ENCODE measurements at regions not wholly inside any gene's neighbourhood (a gene's known extent, or its start where the extent isn't known, plus 50 kb on each side); places are given as distances from the start of the nearest gene placed in this dataset.

GRCh38 chr5:105213078-105213477 is 1650.5 kb upstream of the NUDT12 start:
- no peaks in the 10 kb centered on the region for H3K4me1 ChIP-seq

GRCh38 chr5:105207066-105207465 is 1644.5 kb upstream of the NUDT12 start:
- ATAC-seq, result no peak
- Histone ChIP-seq H3K4me3 (no peak overlapping the region), H3K27me3 (no peaks in the 10 kb centered on the region), H3K27ac (no peak overlapping the region), H3K4me1 (no peaks in the 10 kb centered on the region), H3K36me3 (no peaks in the 10 kb centered on the region), H3K9me3 (peaks cover 4% of the 10 kb centered on the region)
- no peak for DNase-seq
- intact Hi-C loops (cut with DNase I), result no loop called here
- no peak for TF ChIP-seq CTCF (IDR thresholded peaks at IDR 0.05)

More at GRCh38 chr5:105213078-105213477, 1650.5 kb upstream of the NUDT12 start:
- no peaks in the 10 kb centered on the region for H3K9me3 ChIP-seq
- ATAC-seq (no peak), DNase-seq (no peak)
- intact Hi-C loops (cut with DNase I), result no loop called here
- H3K27me3 ChIP-seq, result no peaks in the 10 kb centered on the region
- no peak for TF ChIP-seq CTCF (IDR thresholded peaks at IDR 0.05)
- H3K4me3 ChIP-seq, result no peak overlapping the region
- H3K27ac ChIP-seq, result no peak overlapping the region
- no peaks in the 10 kb centered on the region for H3K36me3 ChIP-seq

- H3K9me3 ChIP-seq, result no peaks in the 10 kb centered on the region
- TF ChIP-seq CTCF (IDR thresholded peaks at IDR 0.05), result no peak
- no peak overlapping the region for H3K4me3 ChIP-seq
- intact Hi-C loops (cut with DNase I), result no loop called here
- H3K27ac ChIP-seq, result no peak overlapping the region
- no peaks in the 10 kb centered on the region for H3K36me3 ChIP-seq
- no peaks in the 10 kb centered on the region for H3K4me1 ChIP-seq
- DNase-seq (no peak), ATAC-seq (no peak)
- H3K27me3 ChIP-seq, result no peaks in the 10 kb centered on the region
These were observed 1634.9 kb upstream of the NUDT12 start for GRCh38 chr5:105197531-105197930.

- ATAC-seq, result no peak
- Histone ChIP-seq H3K27ac (no peak overlapping the region), H3K27me3 (no peaks in the 10 kb centered on the region), H3K4me1 (no peaks in the 10 kb centered on the region), H3K9me3 (no peaks in the 10 kb centered on the region), H3K4me3 (no peak overlapping the region), H3K36me3 (no peaks in the 10 kb centered on the region)
- DNase-seq, result no peak
- no peak for TF ChIP-seq CTCF (IDR thresholded peaks at IDR 0.05)
- intact Hi-C loops (cut with DNase I), result no loop called here
These were observed 1633.2 kb upstream of the NUDT12 start for GRCh38 chr5:105195765-105196164.

- H3K27me3 ChIP-seq, result no peaks in the 10 kb centered on the region
- H3K27ac ChIP-seq, result no peak overlapping the region
- intact Hi-C loops (cut with DNase I), result no loop called here
- DNase-seq, result no peak
- TF ChIP-seq CTCF (IDR thresholded peaks at IDR 0.05), result no peak
- H3K36me3 ChIP-seq, result no peaks in the 10 kb centered on the region
- no peaks in the 10 kb centered on the region for H3K9me3 ChIP-seq
- H3K4me1 ChIP-seq, result no peaks in the 10 kb centered on the region
- ATAC-seq, result no peak
- no peak overlapping the region for H3K4me3 ChIP-seq
These were observed 1610.3 kb upstream of the NUDT12 start for GRCh38 chr5:105172918-105173317.

GRCh38 chr5:105168806-105169205 is 1606.2 kb upstream of the NUDT12 start:
- no peak for TF ChIP-seq CTCF (IDR thresholded peaks at IDR 0.05)
- intact Hi-C loops (cut with DNase I), result no loop called here
- Histone ChIP-seq H3K27ac (no peak overlapping the region), H3K27me3 (no peaks in the 10 kb centered on the region), H3K9me3 (no peaks in the 10 kb centered on the region), H3K36me3 (no peaks in the 10 kb centered on the region), H3K4me1 (no peaks in the 10 kb centered on the region), H3K4me3 (no peak overlapping the region)
- DNase-seq, result no peak
- ATAC-seq, result no peak
